ENCODE measurements at regions not wholly inside any gene's neighbourhood (a gene's known extent, or its start where the extent isn't known, plus 50 kb on each side); places are given as distances from the start of the nearest gene placed in this dataset.

GRCh38 chr1:34360574-34360973, 183.9 kb downstream of the C1orf94 start:
- TF ChIP-seq POLR2AphosphoS5 (IDR thresholded peaks at IDR 0.05; ENCODE audit: low read depth, low read length): no peak
- TF ChIP-seq SIN3A (IDR thresholded peaks at IDR 0.05; ENCODE audit: borderline replicate concordance, insufficient read depth, low read length): no peak
- no peak for TF ChIP-seq REST (IDR thresholded peaks at IDR 0.05; ENCODE audit: insufficient read depth in 1 of 2, low read depth in 2 of 2, low read length in 2 of 2)
- no peak for TF ChIP-seq FOXP2 (optimal IDR thresholded peaks at IDR 0.05; ENCODE audit: borderline replicate concordance, extremely low read depth, extremely low read length, insufficient read depth)

All from PFSK-1 (cell line).